Activated CD4-positive, alpha-beta memory T cell treated with anti-CD3 and anti-CD28 coated beads for 36 hours (primary cell): ENCODE measurements at regions not wholly inside any gene's neighbourhood (a gene's known extent, or its start where the extent isn't known, plus 50 kb on each side); places are given as distances from the start of the nearest gene placed in this dataset.

ENCODE experiments used
- CTCF ChIA-PET: fragments of 350-600 bp; sonication (Branson Sonifier 250); formaldehyde crosslinking; loops from one replicate; lab custom pipeline; 2021; ENCODE audit warnings: antibody characterized with exemption, inconsistent platforms; lab: Charles Lee
- POLR2A ChIA-PET: fragments of 350-600 bp; sonication (Branson Sonifier 250); formaldehyde crosslinking; loops from one replicate; lab custom pipeline; 2021; ENCODE audit warnings: antibody characterized with exemption; lab: Charles Lee
- DNase-seq: peaks from one replicate; pipeline ENCODE4 v3.0.0-alpha.2; 2020
- H3K27ac Mint-ChIP-seq: one replicate; pipeline ENCODE4 v1.8.0; 2021; ENCODE audit warnings: mixed read lengths
- H3K27me3 Mint-ChIP-seq: one replicate; pipeline ENCODE4 v1.8.0; 2021; ENCODE audit warnings: mixed read lengths
- H3K36me3 Mint-ChIP-seq: one replicate; pipeline ENCODE4 v1.8.0; 2021; ENCODE audit warnings: mixed read lengths
- H3K4me1 Mint-ChIP-seq: one replicate; pipeline ENCODE4 v1.8.0; 2021; ENCODE audit warnings: low read depth, mixed read lengths
- H3K4me3 Mint-ChIP-seq: one replicate; pipeline ENCODE4 v1.8.0; 2021; ENCODE audit warnings: mild to moderate bottlenecking, mixed read lengths
- H3K9me3 Mint-ChIP-seq: one replicate; pipeline ENCODE4 v1.8.0; 2021; ENCODE audit warnings: mixed read lengths
- intact Hi-C: fragments of 100-400 bp; cut with micrococcal nuclease; formaldehyde crosslinking; loops from one replicate; pipeline ENCODE4 v1.15.1; 2023

DNA sequence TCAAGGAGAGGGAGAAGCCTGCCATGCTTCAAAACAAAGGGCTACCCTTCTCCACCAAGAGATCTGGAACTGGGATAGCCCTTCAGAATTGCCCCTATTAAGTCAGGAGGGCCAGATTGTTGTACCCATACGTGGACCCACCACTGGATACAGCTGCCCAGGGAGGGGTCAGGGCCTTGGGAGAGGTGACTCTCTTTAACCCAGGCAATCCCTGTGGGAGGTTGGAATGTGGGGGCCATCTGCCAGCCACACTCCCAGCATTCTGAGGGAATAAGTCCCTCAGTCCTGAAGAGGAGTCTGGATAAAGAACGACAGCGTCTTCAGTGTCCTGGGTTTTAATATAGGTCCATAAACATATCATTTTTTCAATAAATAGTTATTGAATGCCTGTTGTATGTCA, 588.2 kb upstream of the TENM4 start:
- Mint-ChIP-seq H3K4me3 (no peak overlapping the region), H3K9me3 (no peaks in the 10 kb centered on the region), H3K4me1 (no peaks in the 10 kb centered on the region), H3K36me3 (no peaks in the 10 kb centered on the region), H3K27ac (no peak overlapping the region), H3K27me3 (no peaks in the 10 kb centered on the region)
- ChIA-PET POLR2A (no interaction called here), CTCF (no interaction called here)
- DNase-seq, result no peak
- intact Hi-C loops, result no loop called here

DNA sequence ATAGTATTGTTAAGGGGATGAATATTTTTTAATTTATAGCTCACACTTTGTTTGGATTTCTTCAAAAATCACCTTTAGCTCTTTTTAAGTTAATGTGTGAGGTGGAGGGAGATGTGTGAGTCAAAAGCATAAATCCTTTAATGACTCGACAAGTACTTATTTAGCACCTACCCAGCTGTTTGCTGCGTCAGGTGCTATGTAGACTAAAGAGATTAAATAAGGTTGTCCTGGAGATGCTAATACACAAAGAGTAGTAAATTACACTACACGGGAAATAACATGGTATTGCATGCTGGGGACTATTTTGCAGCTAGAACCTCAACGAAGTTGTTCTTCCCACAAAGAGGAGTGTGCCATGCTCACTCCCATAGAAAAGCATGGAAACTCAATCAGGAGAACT, 583.3 kb upstream of the TENM4 start:
- POLR2A ChIA-PET, result no interaction called here
- no peak overlapping the region for H3K4me3 Mint-ChIP-seq
- H3K9me3 Mint-ChIP-seq, result peaks cover 3% of the 10 kb centered on the region
- H3K27me3 Mint-ChIP-seq, result no peaks in the 10 kb centered on the region
- no peaks in the 10 kb centered on the region for H3K36me3 Mint-ChIP-seq
- intact Hi-C loops, result no loop called here
- no peaks in the 10 kb centered on the region for H3K4me1 Mint-ChIP-seq
- no peak overlapping the region for H3K27ac Mint-ChIP-seq
- DNase-seq, result no peak
- CTCF ChIA-PET, result no interaction called here

DNA sequence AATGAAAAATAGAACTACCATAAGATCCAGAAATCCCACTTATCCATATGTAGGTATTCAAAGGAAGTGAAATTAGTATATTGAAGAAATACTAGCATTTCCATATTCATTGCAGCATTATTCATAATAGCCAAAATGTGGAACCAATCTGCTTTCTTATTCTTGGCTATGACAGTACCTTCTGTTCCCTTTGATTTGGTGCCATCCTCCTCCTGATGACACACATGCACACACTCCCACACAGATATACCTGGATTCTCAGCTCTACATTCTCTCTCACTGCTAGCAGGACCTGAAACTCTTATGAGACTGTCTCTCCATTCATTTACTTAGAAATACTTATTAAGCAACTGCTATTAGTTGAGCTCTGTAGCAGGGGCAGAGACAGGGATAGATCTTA, 582.6 kb upstream of the TENM4 start:
- intact Hi-C loops, result no loop called here
- H3K36me3 Mint-ChIP-seq, result no peaks in the 10 kb centered on the region
- no peaks in the 10 kb centered on the region for H3K27me3 Mint-ChIP-seq
- no peak overlapping the region for H3K27ac Mint-ChIP-seq
- H3K9me3 Mint-ChIP-seq, result peaks cover 3% of the 10 kb centered on the region
- no peak for DNase-seq
- no peaks in the 10 kb centered on the region for H3K4me1 Mint-ChIP-seq
- CTCF ChIA-PET, result interaction anchor here (0.6 kb wide), 1 partner anchor 291 kb away, joined by 3 read pairs; no protein-coding TSS in a partner anchor
- POLR2A ChIA-PET, result no interaction called here
- no peak overlapping the region for H3K4me3 Mint-ChIP-seq

DNA sequence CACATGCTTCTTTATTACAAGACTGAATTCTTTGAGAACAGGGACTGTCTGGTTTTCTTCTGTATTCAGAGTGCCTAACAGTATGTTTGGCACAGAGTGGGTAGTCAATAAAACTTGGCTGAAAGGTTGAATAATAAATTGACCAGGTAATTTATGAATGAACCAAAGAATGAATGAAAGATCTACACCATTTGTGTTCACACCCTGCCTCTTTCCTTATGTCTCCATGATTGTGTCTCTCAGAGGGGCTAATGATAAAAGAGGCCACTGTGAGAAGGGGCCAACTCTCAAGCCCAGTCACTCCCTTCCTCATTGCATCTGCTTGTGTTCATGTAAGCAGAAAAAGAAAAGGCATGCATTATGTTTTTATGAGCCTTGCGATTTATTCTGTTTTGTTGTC, 569.7 kb upstream of the TENM4 start:
- no peaks in the 10 kb centered on the region for H3K36me3 Mint-ChIP-seq
- H3K27me3 Mint-ChIP-seq, result no peaks in the 10 kb centered on the region
- peaks cover 11% of the 10 kb centered on the region for H3K9me3 Mint-ChIP-seq
- no peak overlapping the region for H3K4me3 Mint-ChIP-seq
- DNase-seq, result no peak
- ChIA-PET CTCF (no interaction called here), POLR2A (no interaction called here)
- intact Hi-C loops, result no loop called here
- no peaks in the 10 kb centered on the region for H3K4me1 Mint-ChIP-seq
- H3K27ac Mint-ChIP-seq, result no peak overlapping the region

DNA sequence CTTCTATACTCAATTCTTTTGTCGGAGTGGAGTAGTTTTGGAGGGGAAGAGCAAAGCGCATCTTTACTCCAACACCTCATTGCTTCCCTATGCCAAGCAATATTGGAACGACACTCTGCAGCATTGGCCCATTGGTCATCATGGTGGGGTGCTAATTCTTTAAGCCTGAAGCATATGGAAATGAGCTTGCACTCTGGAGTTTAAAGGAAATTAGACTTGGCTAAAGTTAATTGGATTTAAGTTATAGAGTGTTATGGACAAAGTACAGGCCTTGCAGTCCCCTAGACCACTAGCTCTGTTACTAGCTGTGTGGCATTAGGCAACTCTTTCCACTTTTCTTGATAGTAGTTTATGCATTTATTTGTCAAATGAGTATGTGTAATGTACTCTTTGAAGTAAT, 568.3 kb upstream of the TENM4 start:
- intact Hi-C loops, result no loop called here
- ChIA-PET CTCF (no interaction called here), POLR2A (no interaction called here)
- Mint-ChIP-seq H3K4me3 (no peak overlapping the region), H3K4me1 (no peaks in the 10 kb centered on the region), H3K9me3 (peaks cover 9% of the 10 kb centered on the region), H3K27ac (no peak overlapping the region), H3K27me3 (no peaks in the 10 kb centered on the region), H3K36me3 (no peaks in the 10 kb centered on the region)
- no peak for DNase-seq

DNA sequence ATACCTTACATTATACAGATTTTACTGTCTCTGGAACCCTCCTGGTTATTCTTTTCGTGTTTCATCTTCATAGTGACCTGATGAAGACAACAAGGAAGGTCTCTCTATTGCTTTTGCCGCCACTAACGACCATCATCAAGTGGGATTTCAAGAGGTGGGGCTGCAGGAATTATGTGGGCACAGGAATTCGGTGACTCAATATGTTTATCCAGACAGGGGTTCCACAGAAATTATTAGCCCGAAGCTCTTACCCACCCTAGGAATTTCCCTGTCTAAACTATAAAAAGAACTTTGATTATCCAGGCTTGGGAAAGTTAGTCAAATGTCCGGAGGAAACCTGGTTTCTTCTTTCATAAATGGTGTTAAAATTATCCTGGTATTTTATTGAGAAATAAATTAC, 566.8 kb upstream of the TENM4 start:
- CTCF ChIA-PET, result no interaction called here
- Mint-ChIP-seq H3K36me3 (no peaks in the 10 kb centered on the region), H3K27ac (no peak overlapping the region), H3K9me3 (peaks cover 7% of the 10 kb centered on the region), H3K27me3 (no peaks in the 10 kb centered on the region), H3K4me3 (no peak overlapping the region), H3K4me1 (no peaks in the 10 kb centered on the region)
- no peak for DNase-seq
- intact Hi-C loops, result no loop called here
- POLR2A ChIA-PET, result no interaction called here

DNA sequence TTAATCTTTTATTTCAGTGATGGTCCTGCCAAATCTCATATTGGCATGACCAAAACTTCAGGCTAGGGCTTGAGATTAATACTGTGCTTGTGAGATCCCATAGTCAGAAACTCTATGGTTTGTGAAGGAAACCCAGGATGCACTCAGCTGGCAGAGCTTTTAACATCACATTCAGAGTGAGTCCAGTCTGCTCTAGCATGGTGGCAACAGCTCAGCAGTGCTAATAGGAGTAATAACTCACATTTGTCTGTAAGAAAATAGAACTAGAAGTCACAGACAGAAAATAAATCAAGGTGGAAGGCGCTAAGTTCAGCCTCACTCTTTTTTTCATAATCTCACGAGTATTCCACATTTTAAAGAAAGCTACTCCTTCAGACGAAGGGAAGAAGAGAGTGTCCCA, 549.3 kb upstream of the TENM4 start:
- no peak overlapping the region for H3K4me3 Mint-ChIP-seq
- no peaks in the 10 kb centered on the region for H3K4me1 Mint-ChIP-seq
- peaks cover 2% of the 10 kb centered on the region for H3K9me3 Mint-ChIP-seq
- no peak overlapping the region for H3K27ac Mint-ChIP-seq
- DNase-seq, result no peak
- H3K27me3 Mint-ChIP-seq, result no peaks in the 10 kb centered on the region
- POLR2A ChIA-PET, result no interaction called here
- no peaks in the 10 kb centered on the region for H3K36me3 Mint-ChIP-seq
- intact Hi-C loops, result no loop called here
- CTCF ChIA-PET, result no interaction called here

DNA sequence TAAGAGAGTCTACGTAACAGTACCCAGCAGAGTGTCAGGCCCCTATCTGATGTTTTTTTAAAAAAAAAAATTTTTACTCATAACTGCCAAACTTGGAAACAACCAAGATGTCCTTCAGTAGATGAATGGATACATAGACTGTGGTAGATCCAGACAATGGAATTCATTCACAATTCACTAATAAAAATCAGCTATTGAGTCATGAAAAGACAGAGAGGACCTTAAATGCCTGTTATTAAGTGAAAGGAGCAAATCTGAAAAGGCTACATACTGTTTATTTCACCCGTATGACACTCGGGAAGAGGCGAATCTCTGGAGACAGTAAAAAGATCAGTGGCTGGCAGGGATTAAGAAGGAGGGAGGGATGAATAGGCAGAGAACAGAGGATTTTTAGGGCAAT, 541.4 kb upstream of the TENM4 start:
- no peaks in the 10 kb centered on the region for H3K27me3 Mint-ChIP-seq
- no peaks in the 10 kb centered on the region for H3K4me1 Mint-ChIP-seq
- DNase-seq, result no peak
- peaks cover 24% of the 10 kb centered on the region for H3K9me3 Mint-ChIP-seq
- no peaks in the 10 kb centered on the region for H3K36me3 Mint-ChIP-seq
- ChIA-PET POLR2A (no interaction called here), CTCF (no interaction called here)
- no peak overlapping the region for H3K4me3 Mint-ChIP-seq
- H3K27ac Mint-ChIP-seq, result no peak overlapping the region
- intact Hi-C loops, result no loop called here

DNA sequence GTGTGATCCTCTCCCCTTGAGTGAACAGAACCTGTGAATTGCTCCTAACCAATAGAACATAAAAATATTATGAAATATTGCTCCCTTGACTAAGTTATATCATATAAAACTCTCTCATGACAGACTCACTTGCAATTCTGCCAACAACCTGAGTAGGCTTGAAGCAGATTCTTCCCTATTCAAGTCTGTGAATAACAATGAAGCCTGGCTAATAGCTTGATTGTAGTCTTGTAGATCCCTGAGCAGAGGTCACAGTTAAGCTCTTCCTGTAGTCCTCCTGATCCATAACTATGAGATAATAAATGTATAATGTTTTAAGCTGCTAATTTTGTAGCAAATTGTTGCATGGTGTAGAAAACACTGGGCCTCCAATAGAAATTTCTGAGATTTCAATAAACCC, 540.1 kb upstream of the TENM4 start:
- H3K4me1 Mint-ChIP-seq, result no peaks in the 10 kb centered on the region
- H3K9me3 Mint-ChIP-seq, result peaks cover 24% of the 10 kb centered on the region
- no peak for DNase-seq
- H3K4me3 Mint-ChIP-seq, result no peak overlapping the region
- ChIA-PET POLR2A (no interaction called here), CTCF (no interaction called here)
- intact Hi-C loops, result no loop called here
- H3K27me3 Mint-ChIP-seq, result no peaks in the 10 kb centered on the region
- no peak overlapping the region for H3K27ac Mint-ChIP-seq
- H3K36me3 Mint-ChIP-seq, result no peaks in the 10 kb centered on the region

DNA sequence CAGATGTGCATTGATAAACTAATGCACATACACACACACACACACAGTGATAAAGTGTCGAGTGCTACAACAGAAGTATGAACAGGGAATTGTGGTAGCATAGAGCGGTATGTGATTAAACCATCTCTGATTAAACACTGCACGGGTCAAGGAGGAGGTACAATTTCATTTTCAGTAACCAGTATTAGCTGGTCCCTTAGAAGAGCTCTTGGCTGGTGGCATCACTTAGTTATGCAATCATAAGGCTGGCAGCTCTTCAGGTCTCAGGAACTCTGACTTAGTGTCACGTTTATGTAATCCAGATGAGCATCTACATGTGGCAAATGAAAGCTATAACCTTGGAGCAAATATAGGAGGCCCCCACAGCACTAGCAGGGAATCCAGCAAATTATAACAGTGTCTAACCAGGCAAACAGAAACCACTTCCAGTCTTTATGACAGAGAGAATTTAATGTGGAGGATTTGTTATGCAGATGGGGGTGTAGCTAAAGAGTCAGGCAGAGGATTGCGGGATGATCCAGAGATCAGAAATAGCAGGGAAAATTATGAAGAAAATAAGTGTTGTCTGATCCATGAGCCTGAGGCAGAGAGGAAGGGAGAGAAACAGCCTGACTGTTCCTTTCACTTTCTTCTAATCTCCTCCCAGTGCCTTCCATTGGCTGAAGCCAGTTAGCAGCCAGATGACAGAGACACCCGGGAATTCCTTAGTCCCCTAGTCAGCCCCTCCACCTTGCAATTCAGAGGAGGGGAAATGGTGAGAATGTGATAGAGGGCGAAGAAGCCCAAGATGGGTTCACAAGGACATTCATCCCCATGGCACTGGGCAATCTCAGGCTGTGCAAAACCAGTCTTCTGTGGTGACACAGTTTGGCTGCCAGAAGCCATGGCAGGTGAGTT, 533.1 kb upstream of the TENM4 start:
- ChIA-PET CTCF (no interaction called here), POLR2A (no interaction called here)
- intact Hi-C loops, result no loop called here
- no peaks in the 10 kb centered on the region for H3K27me3 Mint-ChIP-seq
- H3K36me3 Mint-ChIP-seq, result no peaks in the 10 kb centered on the region
- no peaks in the 10 kb centered on the region for H3K4me1 Mint-ChIP-seq
- DNase-seq, result no peak
- no peak overlapping the region for H3K4me3 Mint-ChIP-seq
- H3K27ac Mint-ChIP-seq, result no peak overlapping the region
- H3K9me3 Mint-ChIP-seq, result peaks cover 11% of the 10 kb centered on the region

DNA sequence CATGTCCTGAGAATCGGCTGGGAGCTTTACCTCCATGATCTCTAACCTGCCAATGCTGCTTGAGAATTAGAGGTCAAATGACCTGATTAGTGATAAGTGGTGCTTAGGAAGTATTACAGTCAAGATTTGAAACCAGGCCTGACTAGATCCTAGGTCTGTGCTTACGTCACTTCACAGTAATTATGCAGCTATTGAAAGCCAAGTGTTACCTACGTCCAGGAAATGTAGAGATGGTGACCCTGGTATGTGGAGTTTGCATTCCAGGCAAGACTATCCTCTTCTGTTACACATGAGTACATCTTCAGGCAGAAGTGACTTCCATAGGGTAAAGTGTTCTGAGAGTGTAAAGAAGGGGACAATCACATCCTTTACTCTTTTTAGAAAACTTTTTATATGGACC, 530.4 kb upstream of the TENM4 start:
- H3K4me1 Mint-ChIP-seq, result no peaks in the 10 kb centered on the region
- H3K36me3 Mint-ChIP-seq, result no peaks in the 10 kb centered on the region
- no peak overlapping the region for H3K27ac Mint-ChIP-seq
- ChIA-PET POLR2A (no interaction called here), CTCF (no interaction called here)
- intact Hi-C loops, result no loop called here
- no peak overlapping the region for H3K4me3 Mint-ChIP-seq
- H3K27me3 Mint-ChIP-seq, result no peaks in the 10 kb centered on the region
- H3K9me3 Mint-ChIP-seq, result peaks cover 8% of the 10 kb centered on the region
- no peak for DNase-seq

DNA sequence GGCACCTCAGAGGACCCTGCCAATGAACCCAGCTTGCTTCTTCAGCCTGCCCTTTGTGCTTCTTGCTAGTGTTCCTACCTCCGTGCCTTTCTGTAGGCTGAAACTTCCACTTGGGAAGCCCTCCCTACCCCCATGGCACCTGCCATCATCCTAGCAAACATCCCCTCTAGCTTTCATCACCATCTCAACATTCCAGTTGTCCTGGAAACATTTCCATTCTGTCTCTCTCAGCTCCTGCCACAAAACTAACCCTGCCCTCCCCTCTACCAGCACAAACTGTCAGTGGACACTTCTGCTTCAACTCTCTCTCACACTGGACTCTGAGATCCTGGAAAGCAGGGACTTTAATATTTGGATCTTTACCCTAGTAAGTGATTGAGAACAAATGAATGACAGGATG, 525.8 kb upstream of the TENM4 start:
- H3K4me3 Mint-ChIP-seq, result no peak overlapping the region
- peaks cover 12% of the 10 kb centered on the region for H3K9me3 Mint-ChIP-seq
- ChIA-PET POLR2A (no interaction called here), CTCF (no interaction called here)
- H3K36me3 Mint-ChIP-seq, result no peaks in the 10 kb centered on the region
- H3K4me1 Mint-ChIP-seq, result no peaks in the 10 kb centered on the region
- H3K27me3 Mint-ChIP-seq, result no peaks in the 10 kb centered on the region
- H3K27ac Mint-ChIP-seq, result no peak overlapping the region
- intact Hi-C loops, result no loop called here
- DNase-seq, result no peak

DNA sequence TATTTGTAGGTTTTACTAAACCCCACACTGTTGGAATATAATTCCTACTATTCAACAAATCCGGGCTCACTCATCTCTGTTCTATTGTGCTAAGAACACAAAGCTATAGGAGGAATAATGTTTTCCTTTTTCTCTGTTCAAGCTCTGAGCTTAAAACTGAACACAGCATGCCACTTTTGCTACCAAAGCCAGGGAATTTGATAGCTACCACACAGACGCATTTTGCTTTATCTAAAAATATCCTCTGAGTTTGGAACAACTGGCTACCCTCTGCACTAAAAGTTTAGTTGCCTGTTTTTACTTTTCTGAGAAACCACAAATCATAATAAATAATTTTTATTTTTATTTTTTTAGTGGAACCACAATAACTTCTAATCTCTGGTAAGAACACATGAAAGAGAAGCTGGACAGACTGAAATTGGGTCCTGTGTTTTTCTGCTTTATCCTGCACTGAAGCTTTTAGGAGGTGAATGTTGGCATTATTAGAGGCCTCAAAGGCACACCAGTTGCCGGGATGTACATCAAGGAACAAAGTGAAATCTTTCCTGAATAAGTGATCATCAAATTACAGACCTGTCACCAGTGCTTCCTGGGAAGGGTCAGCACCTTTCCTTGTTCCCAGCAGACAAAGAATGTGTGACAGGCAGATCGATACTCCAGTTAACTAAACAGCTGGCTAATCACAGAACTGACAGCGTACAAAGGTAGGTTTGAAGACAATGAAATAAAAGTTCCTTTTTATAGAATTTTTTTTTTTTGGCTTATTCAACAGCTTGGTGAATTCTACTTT, 523.2 kb upstream of the TENM4 start:
- no peak overlapping the region for H3K4me3 Mint-ChIP-seq
- H3K27ac Mint-ChIP-seq, result no peak overlapping the region
- H3K36me3 Mint-ChIP-seq, result no peaks in the 10 kb centered on the region
- H3K27me3 Mint-ChIP-seq, result no peaks in the 10 kb centered on the region
- ChIA-PET CTCF (no interaction called here), POLR2A (no interaction called here)
- no peaks in the 10 kb centered on the region for H3K4me1 Mint-ChIP-seq
- intact Hi-C loops, result no loop called here
- peaks cover 18% of the 10 kb centered on the region for H3K9me3 Mint-ChIP-seq
- no peak for DNase-seq
